ENCODE measurements at regions not wholly inside any gene's neighbourhood (a gene's known extent, or its start where the extent isn't known, plus 50 kb on each side); places are given as distances from the start of the nearest gene placed in this dataset.

- TF ChIP-seq CTCF (IDR thresholded peaks at IDR 0.05; ENCODE audit: borderline replicate concordance, control extremely low read depth, extremely low read depth, insufficient read depth, missing control alignments): no peak
These were observed 130.8 kb downstream of the KLF12 start for GRCh38 chr13:74003374-74003773.

DNA sequence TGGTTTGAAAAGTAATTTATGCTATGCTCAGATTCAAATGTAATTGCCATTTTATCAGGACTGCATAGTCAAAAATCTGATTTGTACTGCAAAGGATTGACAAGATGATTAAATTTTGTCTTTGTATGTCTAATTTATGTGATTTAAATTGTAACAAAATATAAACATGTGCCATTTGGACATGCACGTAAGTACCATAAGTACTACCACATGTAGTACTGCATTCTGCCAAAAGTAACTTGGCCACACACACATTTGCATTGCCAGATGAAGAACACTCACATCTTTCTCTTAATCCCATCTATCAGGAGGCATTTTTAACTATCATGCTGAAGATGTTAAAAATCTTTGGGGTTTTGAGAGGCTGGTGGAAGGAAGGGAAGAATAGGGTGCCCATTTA lies 133.3 kb downstream of the KLF12 start:
- no peak for DNase-seq (ENCODE audit: low spot score)
- no peak for TF ChIP-seq CTCF (IDR thresholded peaks at IDR 0.05; ENCODE audit: borderline replicate concordance, control extremely low read depth, extremely low read depth, insufficient read depth, missing control alignments)

More at GRCh38 chr13:74003374-74003773, 130.8 kb downstream of the KLF12 start:
- in situ Hi-C loops (cut with MboI; ENCODE audit: low sequenced_read_pairs, unreplicated experiment): no loop called here
- no peak for DNase-seq (ENCODE audit: low spot score)

GRCh38 chr13:73998631-73999030 lies 135.6 kb downstream of the KLF12 start:
- in situ Hi-C loops (cut with MboI; ENCODE audit: low sequenced_read_pairs, unreplicated experiment): no loop called here
- TF ChIP-seq CTCF (IDR thresholded peaks at IDR 0.05; ENCODE audit: borderline replicate concordance, control extremely low read depth, extremely low read depth, insufficient read depth, missing control alignments): no peak
- DNase-seq (ENCODE audit: low spot score): peak; percentile 32

More for the DNA sequence above, 133.3 kb downstream of the KLF12 start:
- in situ Hi-C loops (cut with MboI; ENCODE audit: low sequenced_read_pairs, unreplicated experiment): no loop called here

GRCh38 chr13:73997964-73998363 lies 136.2 kb downstream of the KLF12 start:
- in situ Hi-C loops (cut with MboI; ENCODE audit: low sequenced_read_pairs, unreplicated experiment): no loop called here
- no peak for TF ChIP-seq CTCF (IDR thresholded peaks at IDR 0.05; ENCODE audit: borderline replicate concordance, control extremely low read depth, extremely low read depth, insufficient read depth, missing control alignments)
- no peak for DNase-seq (ENCODE audit: low spot score)

DNA sequence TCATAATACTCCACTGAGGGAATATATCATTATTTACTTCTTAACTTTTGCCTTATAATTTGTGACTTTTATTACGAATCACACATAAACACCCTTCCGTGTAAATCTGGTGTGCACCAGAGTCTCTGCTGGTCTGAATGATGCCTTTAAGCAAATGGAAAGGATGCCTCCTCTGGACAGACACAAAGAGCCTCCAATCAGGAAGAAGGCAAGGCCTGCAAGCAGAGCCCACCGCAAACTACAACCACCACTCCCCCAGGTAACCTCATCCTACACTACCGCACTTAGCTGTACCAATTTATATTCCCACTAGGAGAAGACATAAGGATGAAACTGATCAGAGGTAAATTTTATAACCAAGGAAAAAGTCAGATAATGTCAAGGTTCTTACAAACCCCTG lies 137.6 kb downstream of the KLF12 start:
- TF ChIP-seq CTCF (IDR thresholded peaks at IDR 0.05; ENCODE audit: borderline replicate concordance, control extremely low read depth, extremely low read depth, insufficient read depth, missing control alignments): no peak
- in situ Hi-C loops (cut with MboI; ENCODE audit: low sequenced_read_pairs, unreplicated experiment): no loop called here
- no peak for DNase-seq (ENCODE audit: low spot score)

DNA sequence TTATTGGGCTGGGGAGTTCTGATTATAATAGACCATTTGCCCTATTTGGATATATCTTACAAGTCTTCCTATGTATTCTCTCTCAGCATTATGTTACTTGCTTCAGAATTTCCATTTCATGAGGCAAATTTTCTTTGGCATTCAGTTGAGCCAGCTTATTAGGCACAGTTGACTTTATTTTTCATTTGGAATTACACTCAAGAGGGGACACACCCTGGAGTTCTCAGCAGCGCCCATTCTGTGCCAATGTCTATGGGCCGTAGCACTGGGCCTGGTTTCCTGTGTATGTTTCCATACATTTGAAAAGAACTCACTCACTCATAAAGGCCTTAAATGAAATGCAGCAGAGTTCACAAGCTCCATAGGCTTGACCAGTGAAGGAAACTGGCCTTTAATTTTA lies 138.5 kb downstream of the KLF12 start:
- TF ChIP-seq CTCF (IDR thresholded peaks at IDR 0.05; ENCODE audit: borderline replicate concordance, control extremely low read depth, extremely low read depth, insufficient read depth, missing control alignments): no peak
- in situ Hi-C loops (cut with MboI; ENCODE audit: low sequenced_read_pairs, unreplicated experiment): no loop called here
- no peak for DNase-seq (ENCODE audit: low spot score)

DNA sequence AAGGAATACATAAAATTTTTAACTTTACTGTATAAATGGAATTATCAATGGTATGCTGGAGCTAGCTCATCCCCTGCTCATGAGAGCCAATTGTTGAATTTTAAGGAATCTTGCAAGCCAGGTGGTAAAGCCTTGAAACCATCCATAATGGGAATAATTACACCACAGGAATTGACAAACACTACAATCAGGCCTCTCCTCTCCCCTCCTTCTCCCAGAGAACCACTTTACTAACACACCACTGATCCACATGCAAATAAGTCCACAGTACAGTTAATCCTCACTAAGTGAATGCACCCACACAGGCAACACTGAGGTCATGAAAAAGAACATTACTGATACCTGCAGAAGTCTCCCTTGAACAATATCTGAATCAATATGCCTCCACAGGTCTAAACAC lies 140.5 kb downstream of the KLF12 start:
- in situ Hi-C loops (cut with MboI; ENCODE audit: low sequenced_read_pairs, unreplicated experiment): no loop called here
- no peak for TF ChIP-seq CTCF (IDR thresholded peaks at IDR 0.05; ENCODE audit: borderline replicate concordance, control extremely low read depth, extremely low read depth, insufficient read depth, missing control alignments)
- no peak for DNase-seq (ENCODE audit: low spot score)
